Activated T-helper 1 cell treated with anti-CD3 and anti-CD28 coated beads, Interleukin-12 subunit alpha, Interleukin-12 subunit beta, Interleukin-2, Interleukin-4 antibody, amounts not matched to agents 30 ng/mL and 10 ng/mL and 1 ng/mL, durations not matched to agents 14 hours and 24 hours and 36 hours (primary cell): ENCODE measurements at regions not wholly inside any gene's neighbourhood (a gene's known extent, or its start where the extent isn't known, plus 50 kb on each side); places are given as distances from the start of the nearest gene placed in this dataset.
"Not testable (repeated sequence)": the region's sequence is repeated elsewhere in the genome, so short reads cannot be mapped to it uniquely, and the experiment has no call there.

Experiments
- DNase-seq: peaks from one replicate; pipeline ENCODE4 v3.0.0; 2021; ENCODE audit warnings: low spot score
- H3K27ac Mint-ChIP-seq: one replicate; pipeline ENCODE4 v1.8.0; 2021; ENCODE audit warnings: mild to moderate bottlenecking, mixed read lengths
- H3K27me3 Mint-ChIP-seq: one replicate; pipeline ENCODE4 v1.8.0; 2022; ENCODE audit warnings: mild to moderate bottlenecking, moderate library complexity, mixed read lengths; ENCODE audit not compliant: insufficient read depth
- H3K36me3 Mint-ChIP-seq: one replicate; pipeline ENCODE4 v1.8.0; 2021; ENCODE audit warnings: low read depth, mixed read lengths
- H3K4me1 Mint-ChIP-seq: one replicate; pipeline ENCODE4 v1.8.0; 2021; ENCODE audit warnings: low read depth, mixed read lengths
- H3K4me3 Mint-ChIP-seq: one replicate; pipeline ENCODE4 v1.8.0; 2021; ENCODE audit warnings: mild to moderate bottlenecking, moderate library complexity, mixed read lengths
- H3K9me3 Mint-ChIP-seq: one replicate; pipeline ENCODE4 v1.8.0; 2021; ENCODE audit warnings: mixed read lengths
- intact Hi-C: fragments of 100-400 bp; cut with micrococcal nuclease; formaldehyde crosslinking; loops from one replicate; pipeline ENCODE4 v1.15.1; 2024

GRCh38 chr9:12391839-12392509 is 301.2 kb upstream of the TYRP1 start:
- intact Hi-C loops = no loop called here
- peaks cover 3% of the 10 kb centered on the region for H3K9me3 Mint-ChIP-seq
- H3K4me3 Mint-ChIP-seq = no peak overlapping the region

GRCh38 chr9:12394105-12394504 is 299.1 kb upstream of the TYRP1 start:
- Mint-ChIP-seq H3K27me3 (no peaks in the 10 kb centered on the region), H3K4me3 (no peak overlapping the region), H3K9me3 (peaks cover 3% of the 10 kb centered on the region), H3K4me1 (no peaks in the 10 kb centered on the region), H3K36me3 (no peaks in the 10 kb centered on the region), H3K27ac (no peak overlapping the region)
- no peak for DNase-seq
- intact Hi-C loops = no loop called here

More at GRCh38 chr9:12391839-12392509, 301.2 kb upstream of the TYRP1 start:
- Mint-ChIP-seq H3K27ac (no peak overlapping the region), H3K4me1 (no peaks in the 10 kb centered on the region), H3K36me3 (no peaks in the 10 kb centered on the region), H3K27me3 (no peaks in the 10 kb centered on the region)
- DNase-seq = no peak

- H3K9me3 Mint-ChIP-seq = no peaks in the 10 kb centered on the region
- intact Hi-C loops = no loop called here
- no peaks in the 10 kb centered on the region for H3K36me3 Mint-ChIP-seq
- H3K27me3 Mint-ChIP-seq = no peaks in the 10 kb centered on the region
- no peak for DNase-seq
- H3K4me1 Mint-ChIP-seq = no peaks in the 10 kb centered on the region
- no peak overlapping the region for H3K4me3 Mint-ChIP-seq
- no peak overlapping the region for H3K27ac Mint-ChIP-seq
These were observed 289.5 kb upstream of the TYRP1 start for GRCh38 chr9:12403721-12404120.

- Mint-ChIP-seq H3K4me1 (no peaks in the 10 kb centered on the region), H3K27me3 (no peaks in the 10 kb centered on the region), H3K36me3 (no peaks in the 10 kb centered on the region), H3K9me3 (peaks cover 18% of the 10 kb centered on the region), H3K27ac (no peak overlapping the region), H3K4me3 (no peak overlapping the region)
- intact Hi-C loops = no loop called here
- no peak for DNase-seq
These were observed 279.2 kb upstream of the TYRP1 start for GRCh38 chr9:12413986-12414385.

GRCh38 chr9:12414514-12414913 is 278.7 kb upstream of the TYRP1 start:
- intact Hi-C loops = no loop called here
- Mint-ChIP-seq H3K9me3 (peaks cover 14% of the 10 kb centered on the region), H3K36me3 (no peaks in the 10 kb centered on the region), H3K4me3 (no peak overlapping the region), H3K27ac (no peak overlapping the region), H3K27me3 (no peaks in the 10 kb centered on the region), H3K4me1 (no peaks in the 10 kb centered on the region)
- no peak for DNase-seq

- DNase-seq = no peak
- intact Hi-C loops = no loop called here
- H3K4me1 Mint-ChIP-seq = no peaks in the 10 kb centered on the region
- no peaks in the 10 kb centered on the region for H3K27me3 Mint-ChIP-seq
- H3K4me3 Mint-ChIP-seq = no peak overlapping the region
- H3K27ac Mint-ChIP-seq = no peak overlapping the region
- peaks cover 14% of the 10 kb centered on the region for H3K9me3 Mint-ChIP-seq
- H3K36me3 Mint-ChIP-seq = no peaks in the 10 kb centered on the region
These were observed 277.8 kb upstream of the TYRP1 start for GRCh38 chr9:12415361-12415760.

GRCh38 chr9:12416716-12417115 is 276.5 kb upstream of the TYRP1 start:
- H3K36me3 Mint-ChIP-seq = no peaks in the 10 kb centered on the region
- intact Hi-C loops = no loop called here
- no peak for DNase-seq
- H3K27ac Mint-ChIP-seq = no peak overlapping the region
- H3K9me3 Mint-ChIP-seq = peaks cover 10% of the 10 kb centered on the region
- H3K4me3 Mint-ChIP-seq = no peak overlapping the region
- H3K27me3 Mint-ChIP-seq = no peaks in the 10 kb centered on the region
- no peaks in the 10 kb centered on the region for H3K4me1 Mint-ChIP-seq

GRCh38 chr9:12424243-12424642 is 268.9 kb upstream of the TYRP1 start:
- H3K27me3 Mint-ChIP-seq = no peaks in the 10 kb centered on the region
- no peak overlapping the region for H3K27ac Mint-ChIP-seq
- no peaks in the 10 kb centered on the region for H3K9me3 Mint-ChIP-seq
- H3K4me3 Mint-ChIP-seq = no peak overlapping the region
- no peaks in the 10 kb centered on the region for H3K36me3 Mint-ChIP-seq
- no peak for DNase-seq
- no peaks in the 10 kb centered on the region for H3K4me1 Mint-ChIP-seq
- intact Hi-C loops = no loop called here

- intact Hi-C loops = no loop called here
- no peak for DNase-seq
- H3K4me3 Mint-ChIP-seq = no peak overlapping the region
- no peaks in the 10 kb centered on the region for H3K27me3 Mint-ChIP-seq
- H3K36me3 Mint-ChIP-seq = no peaks in the 10 kb centered on the region
- H3K9me3 Mint-ChIP-seq = no peaks in the 10 kb centered on the region
- no peaks in the 10 kb centered on the region for H3K4me1 Mint-ChIP-seq
- H3K27ac Mint-ChIP-seq = no peak overlapping the region
These were observed 267.0 kb upstream of the TYRP1 start for GRCh38 chr9:12425878-12426864.

- H3K9me3 Mint-ChIP-seq = peaks cover 14% of the 10 kb centered on the region
- DNase-seq = no peak
- H3K4me1 Mint-ChIP-seq = no peaks in the 10 kb centered on the region
- no peak overlapping the region for H3K4me3 Mint-ChIP-seq
- no peaks in the 10 kb centered on the region for H3K36me3 Mint-ChIP-seq
- intact Hi-C loops = no loop called here
- no peaks in the 10 kb centered on the region for H3K27me3 Mint-ChIP-seq
- H3K27ac Mint-ChIP-seq = no peak overlapping the region
These were observed 253.9 kb upstream of the TYRP1 start for GRCh38 chr9:12439267-12439666.

GRCh38 chr9:12441080-12441479 is 252.1 kb upstream of the TYRP1 start:
- H3K27ac Mint-ChIP-seq, H3K4me1 Mint-ChIP-seq, H3K27me3 Mint-ChIP-seq, intact Hi-C loops, DNase-seq, H3K4me3 Mint-ChIP-seq, H3K36me3 Mint-ChIP-seq: not testable (repeated sequence)
- peaks cover 20% of the 10 kb centered on the region for H3K9me3 Mint-ChIP-seq

- no peaks in the 10 kb centered on the region for H3K36me3 Mint-ChIP-seq
- intact Hi-C loops = no loop called here
- H3K27me3 Mint-ChIP-seq = no peaks in the 10 kb centered on the region
- H3K27ac Mint-ChIP-seq = no peak overlapping the region
- peaks cover 22% of the 10 kb centered on the region for H3K9me3 Mint-ChIP-seq
- no peak for DNase-seq
- no peaks in the 10 kb centered on the region for H3K4me1 Mint-ChIP-seq
- H3K4me3 Mint-ChIP-seq = no peak overlapping the region
These were observed 251.7 kb upstream of the TYRP1 start for GRCh38 chr9:12441506-12441905.

- Mint-ChIP-seq H3K9me3 (peaks cover 16% of the 10 kb centered on the region), H3K36me3 (no peaks in the 10 kb centered on the region), H3K4me3 (no peak overlapping the region), H3K4me1 (no peaks in the 10 kb centered on the region), H3K27ac (no peak overlapping the region), H3K27me3 (no peaks in the 10 kb centered on the region)
- intact Hi-C loops = no loop called here
- DNase-seq = no peak
These were observed 244.9 kb upstream of the TYRP1 start for GRCh38 chr9:12448246-12448645.
